ENCODE measurements at regions not wholly inside any gene's neighbourhood (a gene's known extent, or its start where the extent isn't known, plus 50 kb on each side); places are given as distances from the start of the nearest gene placed in this dataset.

GRCh38 chr12:58252914-58253313, 311.5 kb downstream of the ATP23 start:
- TF ChIP-seq CTCF (conservative IDR thresholded peaks at IDR 0.05; ENCODE audit: low read depth, low read length), result no peak
- no peak for TF ChIP-seq EZH2phosphoT487 (IDR thresholded peaks at IDR 0.05; ENCODE audit: borderline replicate concordance, low read length)
